ENCODE measurements at regions not wholly inside any gene's neighbourhood (a gene's known extent, or its start where the extent isn't known, plus 50 kb on each side); places are given as distances from the start of the nearest gene placed in this dataset.

DNA sequence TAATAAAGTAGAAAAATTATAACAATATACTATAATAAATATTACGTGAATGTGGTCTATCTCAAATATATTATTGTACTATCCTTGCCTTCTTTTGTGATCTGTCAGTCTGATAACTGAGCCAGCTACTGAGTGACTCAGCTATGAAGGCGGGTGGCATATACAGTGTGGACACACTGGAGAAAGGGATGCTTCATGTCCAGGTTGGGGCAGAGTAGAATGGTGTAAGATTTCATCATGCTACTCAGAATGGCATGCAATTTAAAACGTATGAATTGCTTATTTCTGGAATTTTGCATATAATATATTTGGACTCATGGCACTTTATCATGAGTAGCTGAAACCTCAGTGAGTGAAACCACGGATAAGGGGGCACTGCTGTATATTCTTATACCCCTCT is 172.9 kb upstream of the TBC1D5 start:
- Histone ChIP-seq H4K20me1 (ENCODE audit: control insufficient read depth, insufficient read depth, insufficient read length) (no peaks in the 10 kb centered on the region), H3T11ph (ENCODE audit: low read length) (no peak overlapping the region)
- no peak overlapping the region for H3K27ac Mint-ChIP-seq

More for the DNA sequence above, 172.9 kb upstream of the TBC1D5 start:
- H2BK20ac ChIP-seq (ENCODE audit: low read depth, low read length, poor library complexity, severe bottlenecking), result no peak overlapping the region
- no peak overlapping the region for H3K4me3 Mint-ChIP-seq
- H3K4me1 ChIP-seq (ENCODE audit: insufficient read depth, low read length), result no peaks in the 10 kb centered on the region; the same call in 1 of the 2 replicates
- peaks cover 10 to 16% of the 10 kb centered on the region in 2 experiments for H3K4me1 Mint-ChIP-seq
- H3K79me1 ChIP-seq (ENCODE audit: insufficient read depth, low read depth, low read length, poor library complexity, severe bottlenecking), result peaks cover 3% of the 10 kb centered on the region
- no peak overlapping the region for H3K4ac ChIP-seq (ENCODE audit: low read depth, low read length)
- H2BK15ac ChIP-seq (ENCODE audit: low read depth, low read length), result no peak overlapping the region
- H3K27me3 Mint-ChIP-seq (ENCODE audit: low read depth), result no peaks in the 10 kb centered on the region
- H3K23me2 ChIP-seq (ENCODE audit: insufficient read length, low read depth, low read length, poor library complexity, severe bottlenecking), result no peaks in the 10 kb centered on the region
- H2AK5ac ChIP-seq (ENCODE audit: insufficient read length, low read length), result no peak overlapping the region
- no peak overlapping the region for H3K27ac ChIP-seq (ENCODE audit: insufficient read length, low read depth, low read length)
- no peak for DNase-seq
- no peak overlapping the region for H2BK120ac ChIP-seq (ENCODE audit: low read depth, low read length, poor library complexity, severe bottlenecking)
- TF ChIP-seq, protein P1, sequence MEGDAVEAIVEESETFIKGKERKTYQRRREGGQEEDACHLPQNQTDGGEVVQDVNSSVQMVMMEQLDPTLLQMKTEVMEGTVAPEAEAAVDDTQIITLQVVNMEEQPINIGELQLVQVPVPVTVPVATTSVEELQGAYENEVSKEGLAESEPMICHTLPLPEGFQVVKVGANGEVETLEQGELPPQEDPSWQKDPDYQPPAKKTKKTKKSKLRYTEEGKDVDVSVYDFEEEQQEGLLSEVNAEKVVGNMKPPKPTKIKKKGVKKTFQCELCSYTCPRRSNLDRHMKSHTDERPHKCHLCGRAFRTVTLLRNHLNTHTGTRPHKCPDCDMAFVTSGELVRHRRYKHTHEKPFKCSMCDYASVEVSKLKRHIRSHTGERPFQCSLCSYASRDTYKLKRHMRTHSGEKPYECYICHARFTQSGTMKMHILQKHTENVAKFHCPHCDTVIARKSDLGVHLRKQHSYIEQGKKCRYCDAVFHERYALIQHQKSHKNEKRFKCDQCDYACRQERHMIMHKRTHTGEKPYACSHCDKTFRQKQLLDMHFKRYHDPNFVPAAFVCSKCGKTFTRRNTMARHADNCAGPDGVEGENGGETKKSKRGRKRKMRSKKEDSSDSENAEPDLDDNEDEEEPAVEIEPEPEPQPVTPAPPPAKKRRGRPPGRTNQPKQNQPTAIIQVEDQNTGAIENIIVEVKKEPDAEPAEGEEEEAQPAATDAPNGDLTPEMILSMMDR (conservative IDR thresholded peaks at IDR 0.05), result no peak
- H4K5ac ChIP-seq (ENCODE audit: insufficient read length, low read depth, low read length), result no peak overlapping the region
- no peak overlapping the region for H3K23ac ChIP-seq (ENCODE audit: insufficient read length, low read depth, low read length)
- no peaks in the 10 kb centered on the region; the same call in 1 of the 2 replicates for H3K27me3 ChIP-seq (ENCODE audit: insufficient read depth, low read length)
- H2BK5ac ChIP-seq (ENCODE audit: insufficient read length, low read length), result no peak overlapping the region
- no peak overlapping the region for H2BK12ac ChIP-seq (ENCODE audit: insufficient read length, low read depth, low read length)
- H3K79me2 ChIP-seq (ENCODE audit: insufficient read depth, low read length), result no peaks in the 10 kb centered on the region
- no peak overlapping the region for H3K9ac ChIP-seq (ENCODE audit: extremely low read depth, insufficient read length, low read length)
- H3K18ac ChIP-seq (ENCODE audit: insufficient read length, low read depth, low read length), result no peak overlapping the region
- no peak overlapping the region for H2AFZ ChIP-seq (ENCODE audit: low read length)
- H3K9me3 Mint-ChIP-seq, result no peaks in the 10 kb centered on the region
- WGBS (ENCODE audit: extremely low coverage, insufficient read length, low lambda C conversion rate), result no CpG with 5 or more reads among the region's 4 CpGs
- H3K14ac ChIP-seq (ENCODE audit: insufficient read depth, low read length), result no peak overlapping the region
- H3K9me3 ChIP-seq (ENCODE audit: control insufficient read depth, low read depth, low read length), result no peaks in the 10 kb centered on the region
- H3K4me2 ChIP-seq (ENCODE audit: insufficient read depth, insufficient read length, low read length), result no peak overlapping the region
- no peak overlapping the region for H4K8ac ChIP-seq (replicated peaks; ENCODE audit: insufficient read length, low read depth, low read length)
- no peaks in the 10 kb centered on the region; a peak in 1 of 7 replicates for H3K36me3 Mint-ChIP-seq (ENCODE audit: insufficient read depth in 1 of 3, low read depth in 3 of 3)
- no peak overlapping the region for H3K56ac ChIP-seq (ENCODE audit: insufficient read length, low read depth, low read length)
- no peak overlapping the region for H4K91ac ChIP-seq (ENCODE audit: insufficient read length, low read depth, low read length)
